ENCODE measurements at regions not wholly inside any gene's neighbourhood (a gene's known extent, or its start where the extent isn't known, plus 50 kb on each side); places are given as distances from the start of the nearest gene placed in this dataset.

GRCh38 chr12:127928178-127928577 is 338.8 kb upstream of the TMEM132C start:
- in situ Hi-C loops (cut with MboI; ENCODE audit: low sequenced_read_pairs, unreplicated experiment) = no loop called here
- DNase-seq (ENCODE audit: low spot score) = no peak

GRCh38 chr12:127928615-127929571 is 338.1 kb upstream of the TMEM132C start:
- in situ Hi-C loops (cut with MboI; ENCODE audit: low sequenced_read_pairs, unreplicated experiment) = no loop called here
- no peak for TF ChIP-seq CTCF (IDR thresholded peaks at IDR 0.05; ENCODE audit: borderline replicate concordance, control extremely low read depth, extremely low read depth, insufficient read depth, missing control alignments)
- no peak for DNase-seq (ENCODE audit: low spot score)

More at GRCh38 chr12:127928178-127928577, 338.8 kb upstream of the TMEM132C start:
- no peak for TF ChIP-seq CTCF (IDR thresholded peaks at IDR 0.05; ENCODE audit: borderline replicate concordance, control extremely low read depth, extremely low read depth, insufficient read depth, missing control alignments)

DNA sequence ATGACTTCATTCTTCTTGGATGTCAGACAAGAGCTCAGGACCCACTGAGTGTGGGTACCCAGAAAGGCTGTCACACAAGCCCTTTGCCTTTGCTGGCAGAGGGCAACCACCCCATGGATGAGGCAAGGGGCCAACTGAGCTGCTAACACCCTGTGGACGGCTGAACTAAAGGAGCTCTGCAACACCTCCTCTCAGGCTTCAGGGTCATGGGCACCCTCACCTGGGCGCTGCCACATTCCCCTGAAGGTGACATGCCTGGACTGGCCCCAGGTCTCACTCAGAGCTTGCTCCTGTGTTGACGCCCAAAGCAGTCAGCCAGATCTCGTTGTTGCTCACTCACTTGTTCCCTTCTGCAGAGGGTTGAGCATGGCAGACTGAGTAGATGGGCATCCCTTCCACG is 336.8 kb upstream of the TMEM132C start:
- no peak for DNase-seq (ENCODE audit: low spot score)
- TF ChIP-seq CTCF (IDR thresholded peaks at IDR 0.05; ENCODE audit: borderline replicate concordance, control extremely low read depth, extremely low read depth, insufficient read depth, missing control alignments) = no peak
- in situ Hi-C loops (cut with MboI; ENCODE audit: low sequenced_read_pairs, unreplicated experiment) = no loop called here

- TF ChIP-seq CTCF (IDR thresholded peaks at IDR 0.05; ENCODE audit: borderline replicate concordance, control extremely low read depth, extremely low read depth, insufficient read depth, missing control alignments) = no peak
- in situ Hi-C loops (cut with MboI; ENCODE audit: low sequenced_read_pairs, unreplicated experiment) = no loop called here
- DNase-seq (ENCODE audit: low spot score) = no peak
Observed at GRCh38 chr12:127934409-127934808, 332.6 kb upstream of the TMEM132C start.

- DNase-seq (ENCODE audit: low spot score) = no peak
- in situ Hi-C loops (cut with MboI; ENCODE audit: low sequenced_read_pairs, unreplicated experiment) = no loop called here
- TF ChIP-seq CTCF (IDR thresholded peaks at IDR 0.05; ENCODE audit: borderline replicate concordance, control extremely low read depth, extremely low read depth, insufficient read depth, missing control alignments) = no peak
Observed at GRCh38 chr12:127936463-127936862, 330.5 kb upstream of the TMEM132C start.

DNA sequence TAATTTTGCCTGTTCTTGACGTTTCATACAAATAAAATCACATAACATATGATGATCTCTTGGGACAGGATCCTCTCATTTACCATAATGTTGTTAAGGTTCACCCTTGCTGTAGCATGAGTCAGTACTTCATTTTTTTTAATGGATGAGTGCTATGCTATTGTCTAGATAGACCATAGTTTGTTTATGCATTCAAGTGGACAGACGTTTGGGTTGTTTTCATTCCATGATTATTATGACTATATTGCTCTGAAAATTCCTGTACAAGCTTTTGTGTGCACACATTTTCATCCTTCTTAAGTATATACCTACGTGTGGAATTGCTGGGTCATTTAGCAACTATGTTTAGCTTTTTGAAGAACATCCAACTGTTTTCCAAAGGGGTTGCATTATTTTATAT is 325.6 kb upstream of the TMEM132C start:
- in situ Hi-C loops (cut with MboI; ENCODE audit: low sequenced_read_pairs, unreplicated experiment) = no loop called here
- DNase-seq (ENCODE audit: low spot score) = no peak
- no peak for TF ChIP-seq CTCF (IDR thresholded peaks at IDR 0.05; ENCODE audit: borderline replicate concordance, control extremely low read depth, extremely low read depth, insufficient read depth, missing control alignments)

Data from GM13976 (cell line).